ENCODE measurements at regions not wholly inside any gene's neighbourhood (a gene's known extent, or its start where the extent isn't known, plus 50 kb on each side); places are given as distances from the start of the nearest gene placed in this dataset.

DNA sequence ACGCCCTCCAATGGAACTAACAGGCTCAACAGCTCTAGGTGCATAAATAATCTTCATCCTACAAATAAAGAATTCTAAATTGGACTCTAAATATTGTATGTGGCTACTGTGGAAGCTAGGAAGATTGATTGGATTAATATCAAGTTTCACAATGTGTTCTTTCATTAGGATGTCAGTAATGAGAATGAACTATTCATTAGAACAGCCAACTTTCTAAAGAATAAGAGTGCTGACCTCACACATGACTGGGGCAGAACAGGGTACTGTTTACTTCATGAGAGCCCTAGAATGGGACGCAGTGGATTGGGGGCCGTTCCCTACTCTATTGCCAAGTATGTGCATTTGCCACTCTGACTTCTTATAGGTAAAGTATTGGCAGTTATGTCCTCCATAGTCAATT, 528.2 kb upstream of the RBFOX1 start:
- TF ChIP-seq, protein P1, sequence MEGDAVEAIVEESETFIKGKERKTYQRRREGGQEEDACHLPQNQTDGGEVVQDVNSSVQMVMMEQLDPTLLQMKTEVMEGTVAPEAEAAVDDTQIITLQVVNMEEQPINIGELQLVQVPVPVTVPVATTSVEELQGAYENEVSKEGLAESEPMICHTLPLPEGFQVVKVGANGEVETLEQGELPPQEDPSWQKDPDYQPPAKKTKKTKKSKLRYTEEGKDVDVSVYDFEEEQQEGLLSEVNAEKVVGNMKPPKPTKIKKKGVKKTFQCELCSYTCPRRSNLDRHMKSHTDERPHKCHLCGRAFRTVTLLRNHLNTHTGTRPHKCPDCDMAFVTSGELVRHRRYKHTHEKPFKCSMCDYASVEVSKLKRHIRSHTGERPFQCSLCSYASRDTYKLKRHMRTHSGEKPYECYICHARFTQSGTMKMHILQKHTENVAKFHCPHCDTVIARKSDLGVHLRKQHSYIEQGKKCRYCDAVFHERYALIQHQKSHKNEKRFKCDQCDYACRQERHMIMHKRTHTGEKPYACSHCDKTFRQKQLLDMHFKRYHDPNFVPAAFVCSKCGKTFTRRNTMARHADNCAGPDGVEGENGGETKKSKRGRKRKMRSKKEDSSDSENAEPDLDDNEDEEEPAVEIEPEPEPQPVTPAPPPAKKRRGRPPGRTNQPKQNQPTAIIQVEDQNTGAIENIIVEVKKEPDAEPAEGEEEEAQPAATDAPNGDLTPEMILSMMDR (IDR thresholded peaks at IDR 0.05) = no peak
- TF ChIP-seq POLR2AphosphoS5 (IDR thresholded peaks at IDR 0.05) = no peak
